K562 (cell line): ENCODE measurements at regions not wholly inside any gene's neighbourhood (a gene's known extent, or its start where the extent isn't known, plus 50 kb on each side); places are given as distances from the start of the nearest gene placed in this dataset.

Experiments
- ATAC-seq: fragments of 200-7000 bp; cut with Tn5 transposase; 3 replicates; pipeline ENCODE4 v1.9.1; 2020; ENCODE audit warnings: moderate library complexity
- BruUV-seq: library from RNA; stranded (reverse); fragments of 400-500 nt; replicated peaks from 2 replicates; lab custom pipeline; 2021; lab: Mats Ljungman, UMichigan
- CTCF ChIA-PET: fragments of 300-600 bp; formaldehyde crosslinking; extraction: SDS; loops from one replicate; lab custom pipeline; 2021; ENCODE audit warnings: low intra/inter-chr PET ratio; lab: Yijun Ruan, JAX
- POLR2A ChIA-PET: fragments of 300-600, 350-650 bp; sonication (Branson Sonifier 250); formaldehyde crosslinking; extraction: SDS; loops from one replicate; lab custom pipeline; 2021; ENCODE audit warnings: antibody characterized with exemption, inconsistent platforms; lab: Yijun Ruan, JAX
- DNase-seq, 4 experiments: peaks; one replicate each; pipeline versions ENCODE4 v3.0.0 to v3.0.0-alpha.2; 2011 to 2018; ENCODE audit warnings: low spot score in 3 of 4, mixed read lengths in 3 of 4; ENCODE audit errors: extremely low read depth in 1 of 4
- FAIRE-seq: peaks from 2 replicates; lab custom pipeline; 2011; peaks lifted over from hg19 to GRCh38; lab: Jason Lieb, UNC
- H2AFZ ChIP-seq: 2 replicates; pipeline ENCODE4 v1.6.0; 2011; ENCODE audit warnings: low read depth, low read length, control low read depth, inconsistent platforms
- H3K27ac ChIP-seq: fragments of 200-600 bp; 3 replicates; pipeline ENCODE4 v1.8.0; 2011; ENCODE audit warnings: low read depth, mild to moderate bottlenecking, control low read depth, inconsistent platforms, low read length, moderate library complexity, mixed read lengths; ENCODE audit errors: extremely low read depth
- H3K27me3 ChIP-seq, 2 experiments: fragments of 300-600 bp in 1 of 2; 2 replicates in 1 of 2; 3 replicates in 1 of 2; pipeline versions ENCODE4 v1.6.0 to v1.8.0; 2011; ENCODE audit warnings: inconsistent platforms in 2 of 2, low read length in 2 of 2, mild to moderate bottlenecking in 1 of 2, mixed read lengths in 1 of 2, moderate library complexity in 1 of 2; ENCODE audit not compliant: control insufficient read depth in 2 of 2, insufficient read depth in 2 of 2
- H3K36me3 ChIP-seq: fragments of 300-600 bp; 3 replicates; pipeline ENCODE4 v1.8.0; 2011; ENCODE audit warnings: mild to moderate bottlenecking, low read length, inconsistent platforms; ENCODE audit not compliant: control insufficient read depth, insufficient read depth
- H3K4me1 ChIP-seq, 2 experiments: fragments of 200-600 bp in 1 of 2; replicated peaks in 1 of 2; 2 replicates in 1 of 2; 3 replicates in 1 of 2; pipeline versions ENCODE4 v1.5.1 to v1.8.0; 2011; ENCODE audit warnings: inconsistent platforms in 2 of 2, low read length in 2 of 2, mild to moderate bottlenecking in 1 of 2, mixed read lengths in 1 of 2, moderate library complexity in 1 of 2; ENCODE audit not compliant: control insufficient read depth in 2 of 2, insufficient read depth in 2 of 2
- H3K4me2 ChIP-seq: 2 replicates; pipeline ENCODE4 v1.6.1; 2011; ENCODE audit warnings: low read length, control low read depth, inconsistent platforms, mixed read lengths; ENCODE audit not compliant: insufficient read depth
- H3K4me3 ChIP-seq: fragments of 200-600 bp; sonication (generic), shearing (Covaris generic); 2 replicates; pipeline ENCODE4 v1.5.1; 2016; ENCODE audit warnings: control low read depth, inconsistent platforms
- H3K79me2 ChIP-seq: fragments of 200-600 bp; 3 replicates; pipeline ENCODE4 v1.8.0; 2011; ENCODE audit warnings: low read length, inconsistent platforms; ENCODE audit not compliant: control insufficient read depth, insufficient read depth
- H3K9ac ChIP-seq, 2 experiments: 2 replicates each; pipeline versions ENCODE4 v1.6.0 to v1.6.1; 2011; ENCODE audit warnings: low read depth in 2 of 2, low read length in 2 of 2, control low read depth in 1 of 2, inconsistent platforms in 1 of 2, mild to moderate bottlenecking in 1 of 2, mixed read lengths in 1 of 2; ENCODE audit not compliant: insufficient read depth in 1 of 2
- H3K9me1 ChIP-seq: one replicate; pipeline ENCODE4 v1.6.0; 2011; ENCODE audit warnings: inconsistent platforms, mild to moderate bottlenecking, low read length, moderate library complexity; ENCODE audit not compliant: control insufficient read depth, insufficient read depth
- H3K9me3 ChIP-seq: replicated peaks from 2 replicates; pipeline ENCODE4 v1.5.1; 2011; ENCODE audit warnings: low read depth, low read length, inconsistent platforms; ENCODE audit not compliant: control insufficient read depth, insufficient read depth
- H4K20me1 ChIP-seq: replicated peaks from 2 replicates; pipeline ENCODE4 v1.6.1; 2011; ENCODE audit warnings: low read length, inconsistent platforms, mixed read lengths; ENCODE audit not compliant: control insufficient read depth, insufficient read depth
- ARNT ChIP-seq, 2 experiments: fragments of 450-650 bp; IDR thresholded peaks; 2 replicates each; pipeline ENCODE4 v1.6.1; 2016; ENCODE audit warnings: mild to moderate bottlenecking in 1 of 2
- FOXM1 ChIP-seq, 2 experiments: fragments of 450-650 bp in 1 of 2; sonication (generic) in 1 of 2; formaldehyde crosslinking in 1 of 2; IDR thresholded peaks; 2 replicates each; pipeline versions ENCODE4 v1.6.1 to v1.9.0; 2017 to 2022; ENCODE audit warnings: low read depth in 2 of 2, mild to moderate bottlenecking in 2 of 2, missing genetic modification reagents in 1 of 2, moderate library complexity in 1 of 2
- FUS ChIP-seq: fragments of 200-400 bp; formaldehyde crosslinking; optimal IDR thresholded peaks from 2 replicates; pipeline ENCODE3; 2017; ENCODE audit warnings: low read depth, low read length
- KAT7 ChIP-seq: sonication (generic); formaldehyde crosslinking; IDR thresholded peaks from 2 replicates; pipeline ENCODE4 v1.8.0; 2022; ENCODE audit warnings: missing genetic modification reagents, mild to moderate bottlenecking, borderline replicate concordance
- PHF8 ChIP-seq: fragments of 200-600 bp; sonication (generic); IDR thresholded peaks from 2 replicates; pipeline ENCODE4 v1.6.1; 2012; ENCODE audit warnings: mixed run types, mild to moderate bottlenecking, inconsistent platforms, low read length, moderate library complexity, borderline replicate concordance
- PTBP1 ChIP-seq: fragments of 200-400 bp; formaldehyde crosslinking; IDR thresholded peaks from 2 replicates; pipeline ENCODE4 v1.6.1; 2017; ENCODE audit warnings: low read depth, low read length
- TRIM24 ChIP-seq, 2 experiments: fragments of 450-650 bp; IDR thresholded peaks; 2 replicates each; pipeline ENCODE4 v1.6.1; 2016
- ZNF785 ChIP-seq: fragments of 250-450 bp; sonication (Bioruptor Pico); IDR thresholded peaks from 2 replicates; pipeline ENCODE4 v1.4.0; 2020; ENCODE audit warnings: mild to moderate bottlenecking
- WGBS: fragments of 100-300 bp; shearing (Covaris generic); methylation state at CpG from one replicate; pipeline ENCODE4 v1.1.6; 2016; ENCODE audit warnings: low coverage, mixed read lengths; ENCODE audit not compliant: insufficient coverage; ENCODE audit errors: missing lambda C conversion rate; 5-methylcytosine and 5-hydroxymethylcytosine counted together
- in situ Hi-C: fragments of 300-500 bp; cut with MboI; formaldehyde crosslinking; loops from 4 replicates; pipeline ENCODE4 v1.15.0; 2018; ENCODE audit warnings: inconsistent platforms, mixed read lengths
- intact Hi-C: fragments of 100-400 bp; cut with micrococcal nuclease; formaldehyde crosslinking; loops from 2 replicates; pipeline ENCODE4 v1.14.2; 2022
- TF ChIP-seq, protein P1 (sequence below): fragments of 250-450 bp; sonication (Bioruptor Pico); IDR thresholded peaks from 2 replicates; pipeline ENCODE4 v1.5.0; 2021; ENCODE audit warnings: mild to moderate bottlenecking, borderline replicate concordance
- TF ChIP-seq, protein P2 (sequence below): fragments of 450-650 bp; formaldehyde crosslinking; conservative IDR thresholded peaks from 2 replicates; pipeline ENCODE4 v1.4.0; 2022; ENCODE audit warnings: mild to moderate bottlenecking, missing genetic modification characterization
- TF ChIP-seq, protein P3 (sequence below): fragments of 450-650 bp; IDR thresholded peaks from 2 replicates; pipeline ENCODE4 v1.6.1; 2017; ENCODE audit warnings: antibody characterized with exemption, mild to moderate bottlenecking

DNA sequence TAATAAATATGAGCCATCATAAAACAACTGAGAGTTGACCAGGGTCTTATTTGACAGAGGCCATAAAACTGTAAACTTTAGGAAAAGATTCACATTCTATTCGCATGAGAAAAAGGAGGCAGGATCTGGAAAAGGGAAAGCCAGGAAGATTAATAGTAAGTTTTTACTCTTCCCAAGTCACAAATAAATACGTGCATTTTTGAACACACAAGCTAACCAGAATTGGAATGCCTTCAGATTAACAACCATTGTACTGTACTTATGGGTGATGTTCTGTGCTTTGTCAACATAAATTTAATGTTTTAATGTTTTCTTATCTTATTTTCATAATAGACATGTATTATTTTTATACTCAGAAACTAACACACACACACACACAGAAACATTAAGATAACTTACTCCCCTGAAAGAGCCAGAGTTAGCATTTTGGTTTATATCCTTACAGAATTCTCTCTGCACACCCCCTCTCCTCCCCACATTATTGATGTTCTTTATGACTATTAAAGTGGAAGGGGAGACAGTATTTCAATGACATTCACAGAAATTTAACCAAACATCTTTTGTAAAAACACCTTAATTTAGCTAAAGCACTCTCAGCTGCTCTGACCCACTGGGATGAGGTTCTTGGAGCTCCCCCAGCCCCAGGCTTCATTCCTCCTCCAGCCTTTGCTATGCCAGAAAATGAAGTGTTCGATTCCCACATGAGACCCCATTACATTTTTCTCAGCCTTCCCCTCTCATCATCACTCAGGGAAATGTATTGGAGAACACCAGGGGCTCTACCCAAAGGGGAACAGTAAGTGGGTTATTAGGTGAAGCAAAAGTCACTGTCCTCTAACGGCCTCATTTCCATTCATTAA, 155.5 kb downstream of the ESM1 start:
- TF ChIP-seq FOXM1 (IDR thresholded peaks at IDR 0.05; ENCODE audit: low read depth), result no peak
- no peak for TF ChIP-seq FOXM1 (CRISPR knock-in tag; IDR thresholded peaks at IDR 0.05; ENCODE audit: low read depth)
- no peak for TF ChIP-seq FUS
- no peak for TF ChIP-seq TRIM24 (IDR thresholded peaks at IDR 0.05)
- TF ChIP-seq, protein P1, sequence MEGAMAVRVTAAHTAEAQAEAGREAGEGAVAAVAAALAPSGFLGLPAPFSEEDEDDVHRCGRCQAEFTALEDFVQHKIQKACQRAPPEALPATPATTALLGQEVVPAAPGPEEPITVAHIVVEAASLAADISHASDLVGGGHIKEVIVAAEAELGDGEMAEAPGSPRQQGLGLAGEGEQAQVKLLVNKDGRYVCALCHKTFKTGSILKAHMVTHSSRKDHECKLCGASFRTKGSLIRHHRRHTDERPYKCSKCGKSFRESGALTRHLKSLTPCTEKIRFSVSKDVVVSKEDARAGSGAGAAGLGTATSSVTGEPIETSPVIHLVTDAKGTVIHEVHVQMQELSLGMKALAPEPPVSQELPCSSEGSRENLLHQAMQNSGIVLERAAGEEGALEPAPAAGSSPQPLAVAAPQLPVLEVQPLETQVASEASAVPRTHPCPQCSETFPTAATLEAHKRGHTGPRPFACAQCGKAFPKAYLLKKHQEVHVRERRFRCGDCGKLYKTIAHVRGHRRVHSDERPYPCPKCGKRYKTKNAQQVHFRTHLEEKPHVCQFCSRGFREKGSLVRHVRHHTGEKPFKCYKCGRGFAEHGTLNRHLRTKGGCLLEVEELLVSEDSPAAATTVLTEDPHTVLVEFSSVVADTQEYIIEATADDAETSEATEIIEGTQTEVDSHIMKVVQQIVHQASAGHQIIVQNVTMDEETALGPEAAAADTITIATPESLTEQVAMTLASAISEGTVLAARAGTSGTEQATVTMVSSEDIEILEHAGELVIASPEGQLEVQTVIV (CRISPR knock-in tag), result no peak
- TF ChIP-seq, protein P2, sequence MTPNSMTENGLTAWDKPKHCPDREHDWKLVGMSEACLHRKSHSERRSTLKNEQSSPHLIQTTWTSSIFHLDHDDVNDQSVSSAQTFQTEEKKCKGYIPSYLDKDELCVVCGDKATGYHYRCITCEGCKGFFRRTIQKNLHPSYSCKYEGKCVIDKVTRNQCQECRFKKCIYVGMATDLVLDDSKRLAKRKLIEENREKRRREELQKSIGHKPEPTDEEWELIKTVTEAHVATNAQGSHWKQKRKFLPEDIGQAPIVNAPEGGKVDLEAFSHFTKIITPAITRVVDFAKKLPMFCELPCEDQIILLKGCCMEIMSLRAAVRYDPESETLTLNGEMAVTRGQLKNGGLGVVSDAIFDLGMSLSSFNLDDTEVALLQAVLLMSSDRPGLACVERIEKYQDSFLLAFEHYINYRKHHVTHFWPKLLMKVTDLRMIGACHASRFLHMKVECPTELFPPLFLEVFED, result no peak
- no peak for TF ChIP-seq PTBP1
- no peak for TF ChIP-seq ZNF785 (CRISPR knock-in tag)
- TF ChIP-seq, protein P3, sequence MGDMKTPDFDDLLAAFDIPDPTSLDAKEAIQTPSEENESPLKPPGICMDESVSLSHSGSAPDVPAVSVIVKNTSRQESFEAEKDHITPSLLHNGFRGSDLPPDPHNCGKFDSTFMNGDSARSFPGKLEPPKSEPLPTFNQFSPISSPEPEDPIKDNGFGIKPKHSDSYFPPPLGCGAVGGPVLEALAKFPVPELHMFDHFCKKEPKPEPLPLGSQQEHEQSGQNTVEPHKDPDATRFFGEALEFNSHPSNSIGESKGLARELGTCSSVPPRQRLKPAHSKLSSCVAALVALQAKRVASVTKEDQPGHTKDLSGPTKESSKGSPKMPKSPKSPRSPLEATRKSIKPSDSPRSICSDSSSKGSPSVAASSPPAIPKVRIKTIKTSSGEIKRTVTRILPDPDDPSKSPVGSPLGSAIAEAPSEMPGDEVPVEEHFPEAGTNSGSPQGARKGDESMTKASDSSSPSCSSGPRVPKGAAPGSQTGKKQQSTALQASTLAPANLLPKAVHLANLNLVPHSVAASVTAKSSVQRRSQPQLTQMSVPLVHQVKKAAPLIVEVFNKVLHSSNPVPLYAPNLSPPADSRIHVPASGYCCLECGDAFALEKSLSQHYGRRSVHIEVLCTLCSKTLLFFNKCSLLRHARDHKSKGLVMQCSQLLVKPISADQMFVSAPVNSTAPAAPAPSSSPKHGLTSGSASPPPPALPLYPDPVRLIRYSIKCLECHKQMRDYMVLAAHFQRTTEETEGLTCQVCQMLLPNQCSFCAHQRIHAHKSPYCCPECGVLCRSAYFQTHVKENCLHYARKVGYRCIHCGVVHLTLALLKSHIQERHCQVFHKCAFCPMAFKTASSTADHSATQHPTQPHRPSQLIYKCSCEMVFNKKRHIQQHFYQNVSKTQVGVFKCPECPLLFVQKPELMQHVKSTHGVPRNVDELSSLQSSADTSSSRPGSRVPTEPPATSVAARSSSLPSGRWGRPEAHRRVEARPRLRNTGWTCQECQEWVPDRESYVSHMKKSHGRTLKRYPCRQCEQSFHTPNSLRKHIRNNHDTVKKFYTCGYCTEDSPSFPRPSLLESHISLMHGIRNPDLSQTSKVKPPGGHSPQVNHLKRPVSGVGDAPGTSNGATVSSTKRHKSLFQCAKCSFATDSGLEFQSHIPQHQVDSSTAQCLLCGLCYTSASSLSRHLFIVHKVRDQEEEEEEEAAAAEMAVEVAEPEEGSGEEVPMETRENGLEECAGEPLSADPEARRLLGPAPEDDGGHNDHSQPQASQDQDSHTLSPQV, result no peak
- no peak for TF ChIP-seq PHF8
- TF ChIP-seq KAT7, result no peak
- no peak for TF ChIP-seq ARNT (IDR thresholded peaks at IDR 0.05)
- Histone ChIP-seq H3K9ac (no peak overlapping the region), H3K27ac (no peak overlapping the region), H3K36me3 (no peaks in the 10 kb centered on the region), H3K9me3 (no peaks in the 10 kb centered on the region), H3K9me1 (no peaks in the 10 kb centered on the region), H3K79me2 (no peaks in the 10 kb centered on the region), H4K20me1 (no peaks in the 10 kb centered on the region), H3K4me2 (no peak overlapping the region), H3K4me3 (no peak overlapping the region), H3K4me1 (no peaks in the 10 kb centered on the region), H2AFZ (no peak overlapping the region), H3K27me3 (peaks cover 13 to 26% of the 10 kb centered on the region in 2 experiments)
- FAIRE-seq (no peak), DNase-seq (no peak), ATAC-seq (no peak)
- ChIA-PET POLR2A (interaction anchor here (1.1 kb wide), 1 partner anchor 313 kb away, joined by 4 read pairs; the partner anchor contains the start of gene SNX18), CTCF (no interaction called here)
- WGBS, result 5% methylated on average over 4 of the region's 4 CpGs
- BruUV-seq, result no TSS peak
- in situ Hi-C loops (no loop called here), intact Hi-C loops (no loop called here)
